CD14-positive monocyte (primary cell): ENCODE measurements at regions not wholly inside any gene's neighbourhood (a gene's known extent, or its start where the extent isn't known, plus 50 kb on each side); places are given as distances from the start of the nearest gene placed in this dataset.
A peak's percentile ranks its signal among the peaks of the same experiment; 100 is the strongest.

Experiments
- DNase-seq, 3 donors: peaks; one replicate each; pipeline ENCODE4 v3.0.0-alpha.2; 2011 to 2022
- H2AFZ ChIP-seq: 2 replicates; pipeline ENCODE4 v1.6.0; 2012; ENCODE audit warnings: mild to moderate bottlenecking, low read depth, low read length, inconsistent platforms; ENCODE audit not compliant: insufficient read depth, poor library complexity, severe bottlenecking
- H3K27ac ChIP-seq, 2 donors: 1 replicate in 1 of 2; 2 replicates in 1 of 2; pipeline ENCODE4 v1.5.1; 2012 to 2013; ENCODE audit warnings: low read length in 2 of 2, control low read depth in 1 of 2, inconsistent platforms in 1 of 2, low read depth in 1 of 2, mild to moderate bottlenecking in 1 of 2
- H3K27me3 ChIP-seq, 2 donors: one replicate each; pipeline versions ENCODE4 v1.6.0 to v1.6.1; 2011 to 2013; ENCODE audit warnings: low read length in 2 of 2; ENCODE audit not compliant: control insufficient read depth in 2 of 2, insufficient read depth in 2 of 2
- H3K36me3 ChIP-seq, 2 donors: replicated peaks in 1 of 2; 1 replicate in 1 of 2; 2 replicates in 1 of 2; pipeline versions ENCODE4 v1.5.1 to v1.6.1; 2012 to 2013; ENCODE audit warnings: low read length in 2 of 2, control low read depth in 1 of 2, inconsistent platforms in 1 of 2, mild to moderate bottlenecking in 1 of 2; ENCODE audit not compliant: insufficient read depth in 2 of 2, control insufficient read depth in 1 of 2
- H3K4me1 ChIP-seq, 2 donors: 1 replicate in 1 of 2; 2 replicates in 1 of 2; pipeline versions ENCODE4 v1.5.1 to v1.6.1; 2012 to 2013; ENCODE audit warnings: low read length in 2 of 2, control low read depth in 1 of 2, inconsistent platforms in 1 of 2, mild to moderate bottlenecking in 1 of 2, moderate library complexity in 1 of 2; ENCODE audit not compliant: insufficient read depth in 2 of 2, control insufficient read depth in 1 of 2
- H3K4me2 ChIP-seq: replicated peaks from 2 replicates; pipeline ENCODE3; 2012; ENCODE audit warnings: low read length, moderate library complexity, mild to moderate bottlenecking; ENCODE audit not compliant: poor library complexity, severe bottlenecking; ENCODE audit errors: extremely low read depth
- H3K4me3 ChIP-seq, 3 experiments: fragments of 200-600 bp in 1 of 3; sonication (generic) in 1 of 3; replicated peaks in 1 of 3; 1 replicate in 2 of 3; 2 replicates in 1 of 3; pipeline ENCODE4 v1.5.1; 2011 to 2013; ENCODE audit warnings: low read length in 3 of 3, mild to moderate bottlenecking in 3 of 3, control low read depth in 2 of 3, low read depth in 2 of 3, inconsistent platforms in 1 of 3, moderate library complexity in 1 of 3
- H3K79me2 ChIP-seq: 2 replicates; pipeline ENCODE4 v1.6.0; 2012; ENCODE audit warnings: mild to moderate bottlenecking, control low read depth, inconsistent platforms, low read length, moderate library complexity; ENCODE audit not compliant: insufficient read depth
- H3K9ac ChIP-seq: 2 replicates; pipeline ENCODE4 v1.6.0; 2017; ENCODE audit warnings: low read length, mild to moderate bottlenecking; ENCODE audit not compliant: insufficient read depth, poor library complexity, severe bottlenecking
- H3K9me3 ChIP-seq, 2 donors: replicated peaks in 1 of 2; 1 replicate in 1 of 2; 2 replicates in 1 of 2; pipeline versions ENCODE4 v1.5.1 to v1.6.1; 2012 to 2013; ENCODE audit warnings: low read length in 2 of 2, control low read depth in 1 of 2; ENCODE audit not compliant: control insufficient read depth in 1 of 2, insufficient read depth in 1 of 2
- H4K20me1 ChIP-seq: 2 replicates; pipeline ENCODE4 v1.6.0; 2012; ENCODE audit warnings: mild to moderate bottlenecking, low read length, control low read depth, moderate library complexity; ENCODE audit not compliant: insufficient read depth
- H3K27ac Mint-ChIP-seq, 7 donors: one replicate each; pipeline ENCODE4 v1.8.0; 2020; ENCODE audit warnings: mild to moderate bottlenecking in 7 of 7, mixed read lengths in 7 of 7, moderate library complexity in 6 of 7, inconsistent platforms in 2 of 7
- H3K27me3 Mint-ChIP-seq, 3 donors: one replicate each; pipeline ENCODE4 v1.8.0; 2021 to 2022; ENCODE audit warnings: low read depth in 3 of 3, mild to moderate bottlenecking in 3 of 3, mixed read lengths in 3 of 3, moderate library complexity in 3 of 3, inconsistent platforms in 1 of 3
- H3K36me3 Mint-ChIP-seq, 2 donors: one replicate each; pipeline ENCODE4 v1.8.0; 2020; ENCODE audit warnings: mixed read lengths in 2 of 2, inconsistent platforms in 1 of 2, mild to moderate bottlenecking in 1 of 2
- H3K4me1 Mint-ChIP-seq: one replicate; pipeline ENCODE4 v1.8.0; 2020; ENCODE audit warnings: mild to moderate bottlenecking, mixed read lengths
- H3K4me3 Mint-ChIP-seq, 2 donors: one replicate each; pipeline ENCODE4 v1.8.0; 2020; ENCODE audit warnings: mild to moderate bottlenecking in 2 of 2, mixed read lengths in 2 of 2, moderate library complexity in 1 of 2
- H3K9me3 Mint-ChIP-seq, 7 donors: one replicate each; pipeline ENCODE4 v1.8.0; 2020 to 2022; ENCODE audit warnings: mixed read lengths in 7 of 7, mild to moderate bottlenecking in 6 of 7, moderate library complexity in 6 of 7, inconsistent platforms in 2 of 7
- CTCF ChIP-seq: fragments of 200-600 bp; IDR thresholded peaks from one replicate; pipeline ENCODE4 v1.8.0; 2022; ENCODE audit warnings: antibody characterized with exemption, mild to moderate bottlenecking
- WGBS: methylation state at CpG from one replicate; pipeline ENCODE4 v1.1.5; 2013; ENCODE audit warnings: missing lambda C conversion rate; ENCODE audit not compliant: insufficient coverage; 5-methylcytosine and 5-hydroxymethylcytosine counted together
- intact Hi-C, 2 donors: fragments of 100-400 bp; cut with micrococcal nuclease; formaldehyde crosslinking; loops; one replicate each; pipeline versions ENCODE4 v1.15.0 to v1.15.1; 2023

GRCh38 chr6:94953867-94954631, 623.3 kb upstream of the MANEA start:
- Mint-ChIP-seq H3K27ac (no peak overlapping the region), H3K9me3 (peaks cover 0 to 3% (median 0%) of the 10 kb centered on the region in 7 donors), H3K36me3 (no peaks in the 10 kb centered on the region), H3K4me3 (no peak overlapping the region), H3K4me1 (no peaks in the 10 kb centered on the region), H3K27me3 (no peaks in the 10 kb centered on the region)
- Histone ChIP-seq H3K4me3 (no peak overlapping the region), H2AFZ (no peak overlapping the region), H4K20me1 (no peaks in the 10 kb centered on the region), H3K4me1 (no peaks in the 10 kb centered on the region), H3K36me3 (no peaks in the 10 kb centered on the region), H3K4me2 (no peak overlapping the region), H3K79me2 (no peaks in the 10 kb centered on the region), H3K9me3 (no peaks in the 10 kb centered on the region), H3K27me3 (no peaks in the 10 kb centered on the region), H3K27ac (no peak overlapping the region), H3K9ac (no peak overlapping the region)
- no CpG with 5 or more reads among the region's 4 CpGs for WGBS
- intact Hi-C loops, result no loop called here
- DNase-seq, result no peak
- TF ChIP-seq CTCF, result no peak

- H3K27ac Mint-ChIP-seq, result peak overlapping the region in 1 of 7 donors; percentile 72
- H3K4me3 ChIP-seq, result no peak overlapping the region
- no peak overlapping the region for H3K4me2 ChIP-seq
- H4K20me1 ChIP-seq, result no peaks in the 10 kb centered on the region
- no peak overlapping the region for H3K27ac ChIP-seq
- H3K4me1 Mint-ChIP-seq, result no peaks in the 10 kb centered on the region
- no peak for DNase-seq
- no peaks in the 10 kb centered on the region for H3K9me3 ChIP-seq
- H3K4me3 Mint-ChIP-seq, result no peak overlapping the region
- H3K79me2 ChIP-seq, result no peaks in the 10 kb centered on the region
- WGBS, result no CpG with 5 or more reads among the region's 1 CpG
- H3K27me3 Mint-ChIP-seq, result no peaks in the 10 kb centered on the region
- TF ChIP-seq CTCF, result no peak
- no peaks in the 10 kb centered on the region for H3K36me3 Mint-ChIP-seq
- H3K9me3 Mint-ChIP-seq, result peaks cover 0 to 3% (median 0%) of the 10 kb centered on the region in 7 donors
- no peak overlapping the region for H3K9ac ChIP-seq
- no peaks in the 10 kb centered on the region for H3K4me1 ChIP-seq
- no peak overlapping the region for H2AFZ ChIP-seq
- H3K27me3 ChIP-seq, result no peaks in the 10 kb centered on the region
- no peaks in the 10 kb centered on the region for H3K36me3 ChIP-seq
- intact Hi-C loops, result no loop called here
These were observed 622.2 kb upstream of the MANEA start for GRCh38 chr6:94955156-94955555.
